Osteocyte (in vitro differentiated cells): ENCODE measurements at regions not wholly inside any gene's neighbourhood (a gene's known extent, or its start where the extent isn't known, plus 50 kb on each side); places are given as distances from the start of the nearest gene placed in this dataset.
A peak's percentile ranks its signal among the peaks of the same experiment; 100 is the strongest.

Experiments used
- DNase-seq: peaks from one replicate; pipeline ENCODE4 v3.0.0; 2021; ENCODE audit warnings: mixed read lengths; ENCODE audit not compliant: unreplicated experiment; ENCODE audit errors: extremely low spot score
- H3K27ac Mint-ChIP-seq: one replicate; pipeline ENCODE4 v1.8.0; 2021; ENCODE audit warnings: mild to moderate bottlenecking, mixed read lengths; ENCODE audit not compliant: unreplicated experiment
- H3K27me3 Mint-ChIP-seq: one replicate; pipeline ENCODE4 v1.8.0; 2021; ENCODE audit warnings: mixed read lengths; ENCODE audit not compliant: unreplicated experiment
- H3K36me3 Mint-ChIP-seq: one replicate; pipeline ENCODE4 v1.8.0; 2021; ENCODE audit warnings: mixed read lengths; ENCODE audit not compliant: unreplicated experiment
- H3K4me1 Mint-ChIP-seq: one replicate; pipeline ENCODE4 v1.8.0; 2021; ENCODE audit warnings: mixed read lengths; ENCODE audit not compliant: unreplicated experiment
- H3K4me3 Mint-ChIP-seq: one replicate; pipeline ENCODE4 v1.8.0; 2021; ENCODE audit warnings: mild to moderate bottlenecking, moderate library complexity, mixed read lengths; ENCODE audit not compliant: unreplicated experiment
- H3K9me3 Mint-ChIP-seq: one replicate; pipeline ENCODE4 v1.8.0; 2021; ENCODE audit warnings: mixed read lengths; ENCODE audit not compliant: unreplicated experiment
- CTCF ChIP-seq: fragments of 200-600 bp; sonication (generic); IDR thresholded peaks from 2 replicates; pipeline ENCODE4 v1.5.0; 2021; ENCODE audit warnings: antibody characterized with exemption, mild to moderate bottlenecking, moderate library complexity

DNA sequence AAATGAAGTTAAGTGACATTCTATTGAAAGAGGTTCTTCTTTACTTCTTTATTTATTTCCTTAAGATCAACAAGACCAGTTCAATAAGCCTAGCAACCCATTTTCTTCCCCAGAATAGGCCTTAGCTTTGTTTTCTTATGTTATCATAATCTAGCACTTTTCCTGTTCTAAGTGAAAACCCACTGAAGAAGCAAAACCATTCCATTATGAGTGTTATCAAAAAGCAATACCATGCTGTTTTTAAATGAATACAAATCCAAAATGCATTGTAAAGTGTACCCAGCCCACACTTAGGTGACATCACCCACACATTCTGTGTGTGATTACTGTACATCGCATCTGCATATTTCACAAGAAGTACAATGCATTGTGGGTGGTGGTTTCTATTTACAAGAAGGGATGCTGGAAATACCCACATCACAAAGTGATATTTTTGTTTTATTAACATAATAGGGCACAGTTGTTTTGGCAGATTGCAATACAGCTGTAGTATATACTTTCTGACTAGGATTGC lies 679.5 kb downstream of the KCNJ3 start:
- no peak overlapping the region for H3K4me3 Mint-ChIP-seq
- no peak overlapping the region for H3K27ac Mint-ChIP-seq
- no peak for DNase-seq
- no peaks in the 10 kb centered on the region for H3K36me3 Mint-ChIP-seq
- no peak for TF ChIP-seq CTCF
- no peaks in the 10 kb centered on the region for H3K9me3 Mint-ChIP-seq
- H3K4me1 Mint-ChIP-seq = no peaks in the 10 kb centered on the region
- H3K27me3 Mint-ChIP-seq = peaks cover 23% of the 10 kb centered on the region

DNA sequence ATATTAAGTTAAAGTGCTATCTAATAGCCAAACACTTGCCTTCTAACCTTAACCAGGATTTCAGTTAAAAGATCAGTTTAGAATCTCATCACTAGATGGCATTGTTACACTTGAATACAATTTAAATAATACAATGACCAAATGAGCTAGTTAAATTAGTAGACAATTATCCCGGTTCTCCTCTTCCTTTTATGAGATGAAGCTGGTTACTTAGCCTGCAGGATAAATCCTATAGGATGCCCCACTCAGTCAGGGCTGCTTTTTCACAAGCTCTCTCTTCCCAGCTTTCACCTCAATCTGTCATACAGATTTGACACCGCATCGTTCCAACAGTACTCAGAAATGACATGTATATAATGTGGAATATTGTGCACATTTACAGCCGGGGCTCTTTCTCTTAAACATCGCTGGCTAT lies 678.8 kb downstream of the KCNJ3 start:
- Mint-ChIP-seq H3K27me3 (peaks cover 28% of the 10 kb centered on the region), H3K9me3 (no peaks in the 10 kb centered on the region), H3K4me1 (no peaks in the 10 kb centered on the region), H3K4me3 (no peak overlapping the region), H3K27ac (no peak overlapping the region), H3K36me3 (no peaks in the 10 kb centered on the region)
- TF ChIP-seq CTCF = peak; percentile 55
- DNase-seq = no peak

DNA sequence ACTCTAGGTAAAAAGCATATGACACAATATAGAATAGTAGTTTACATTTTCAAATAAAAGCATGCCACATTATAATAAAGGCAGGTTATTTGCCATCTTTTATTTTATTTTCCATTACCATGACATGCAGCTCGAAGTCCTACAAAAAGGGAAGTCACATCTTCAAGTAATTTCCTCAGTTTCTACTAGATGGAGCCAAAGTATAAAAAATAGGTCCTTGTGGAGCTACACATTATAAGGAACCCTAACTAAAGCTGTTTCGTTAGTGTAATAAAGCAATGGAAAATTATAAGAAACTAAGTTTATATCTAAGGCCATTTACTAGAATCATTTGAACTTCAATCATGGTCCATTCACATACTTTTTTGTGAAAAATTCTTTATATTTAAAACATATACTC lies 674.5 kb downstream of the KCNJ3 start:
- peaks cover 31% of the 10 kb centered on the region for H3K27me3 Mint-ChIP-seq

GRCh38 chr2:155368934-155369333 lies 670.4 kb downstream of the KCNJ3 start:
- TF ChIP-seq CTCF = peak; percentile 44
- no peak for DNase-seq
- Mint-ChIP-seq H3K27ac (no peak overlapping the region), H3K4me1 (no peaks in the 10 kb centered on the region), H3K36me3 (no peaks in the 10 kb centered on the region), H3K27me3 (peaks cover 22% of the 10 kb centered on the region), H3K9me3 (no peaks in the 10 kb centered on the region), H3K4me3 (no peak overlapping the region)

More for the DNA sequence above, 674.5 kb downstream of the KCNJ3 start:
- no peaks in the 10 kb centered on the region for H3K9me3 Mint-ChIP-seq
- no peak overlapping the region for H3K4me3 Mint-ChIP-seq
- TF ChIP-seq CTCF = peak; percentile 42
- H3K36me3 Mint-ChIP-seq = no peaks in the 10 kb centered on the region
- H3K27ac Mint-ChIP-seq = no peak overlapping the region
- no peak for DNase-seq
- no peaks in the 10 kb centered on the region for H3K4me1 Mint-ChIP-seq

- H3K27me3 Mint-ChIP-seq = peaks cover 7% of the 10 kb centered on the region
- no peak for TF ChIP-seq CTCF
- H3K27ac Mint-ChIP-seq = no peak overlapping the region
- H3K4me3 Mint-ChIP-seq = no peak overlapping the region
- H3K36me3 Mint-ChIP-seq = no peaks in the 10 kb centered on the region
- H3K9me3 Mint-ChIP-seq = no peaks in the 10 kb centered on the region
- DNase-seq = no peak
- H3K4me1 Mint-ChIP-seq = no peaks in the 10 kb centered on the region
Observed at GRCh38 chr2:155364766-155365165, 666.3 kb downstream of the KCNJ3 start.
